B cell (primary cell): ENCODE measurements at regions not wholly inside any gene's neighbourhood (a gene's known extent, or its start where the extent isn't known, plus 50 kb on each side); places are given as distances from the start of the nearest gene placed in this dataset.

ENCODE experiments used
- CTCF ChIP-seq: fragments of 200-600 bp; IDR thresholded peaks from one replicate; pipeline ENCODE4 v1.8.0; 2022; ENCODE audit warnings: antibody characterized with exemption, mild to moderate bottlenecking
- EZH2 ChIP-seq: IDR thresholded peaks from 2 replicates; pipeline ENCODE4 v1.6.1; 2012; ENCODE audit warnings: borderline replicate concordance, low read depth, mild to moderate bottlenecking, moderate library complexity, low read length; ENCODE audit not compliant: insufficient read depth, poor library complexity, severe bottlenecking

- TF ChIP-seq CTCF = no peak
- no peak for TF ChIP-seq EZH2
Measured at GRCh38 chr20:17107127-17107526, 119.7 kb upstream of the PCSK2 start.
